Erythroblast (primary cell): ENCODE measurements at regions not wholly inside any gene's neighbourhood (a gene's known extent, or its start where the extent isn't known, plus 50 kb on each side); places are given as distances from the start of the nearest gene placed in this dataset.

ENCODE experiments used
- GATA1 ChIP-seq: IDR thresholded peaks from 2 replicates; pipeline ENCODE4 v1.6.1; 2011; ENCODE audit warnings: low read depth, mild to moderate bottlenecking, control low read depth, low read length, moderate library complexity
- POLR2A ChIP-seq: IDR thresholded peaks from 2 replicates; pipeline ENCODE4 v1.6.1; 2011; ENCODE audit warnings: mild to moderate bottlenecking, low read length

DNA sequence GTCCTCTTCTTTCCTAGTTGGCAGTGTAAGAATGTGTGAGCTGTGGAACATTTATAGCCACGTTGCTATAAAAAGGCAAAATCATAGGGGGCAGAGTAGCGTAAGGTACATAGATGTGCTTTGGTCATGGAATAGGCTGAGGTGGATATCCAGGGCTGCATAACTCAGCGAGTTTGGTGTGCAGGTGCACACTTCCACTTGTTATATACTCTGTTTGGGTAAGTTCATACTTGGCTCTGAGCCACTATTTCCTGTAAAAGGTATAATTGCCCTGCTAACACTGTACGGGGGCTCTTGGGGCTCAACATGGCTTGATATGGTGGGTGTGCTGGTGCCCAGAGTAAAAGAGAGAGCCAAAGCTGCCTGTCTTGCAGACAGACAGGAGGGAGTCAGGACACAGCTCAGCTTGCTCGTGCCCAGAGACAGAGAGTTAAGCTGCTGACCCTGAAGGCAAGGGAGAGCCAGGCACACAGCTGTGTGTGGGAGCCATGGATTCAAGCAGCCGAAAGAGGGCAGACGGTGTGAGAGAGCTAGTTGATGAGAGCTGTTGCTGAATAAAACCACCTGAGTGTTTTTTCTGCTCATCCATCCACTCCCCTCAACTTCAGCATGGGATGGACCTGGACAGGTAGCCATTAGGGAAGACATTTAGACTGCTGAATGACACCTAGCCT is 126.7 kb downstream of the DKK1 start:
- TF ChIP-seq POLR2A (no peak), GATA1 (no peak)
